Stimulated activated CD8-positive, alpha-beta memory T cell treated with anti-CD3 and anti-CD28 coated beads, Interleukin-12 subunit alpha, Interleukin-12 subunit beta, amount 100 ng/mL, for 24 hours (primary cell): ENCODE measurements at regions not wholly inside any gene's neighbourhood (a gene's known extent, or its start where the extent isn't known, plus 50 kb on each side); places are given as distances from the start of the nearest gene placed in this dataset.
"Not testable (repeated sequence)": the region's sequence is repeated elsewhere in the genome, so short reads cannot be mapped to it uniquely, and the experiment has no call there.

Source experiments
- DNase-seq: peaks from one replicate; pipeline ENCODE4 v3.0.0-alpha.2; 2020; ENCODE audit errors: extremely low read depth

DNA sequence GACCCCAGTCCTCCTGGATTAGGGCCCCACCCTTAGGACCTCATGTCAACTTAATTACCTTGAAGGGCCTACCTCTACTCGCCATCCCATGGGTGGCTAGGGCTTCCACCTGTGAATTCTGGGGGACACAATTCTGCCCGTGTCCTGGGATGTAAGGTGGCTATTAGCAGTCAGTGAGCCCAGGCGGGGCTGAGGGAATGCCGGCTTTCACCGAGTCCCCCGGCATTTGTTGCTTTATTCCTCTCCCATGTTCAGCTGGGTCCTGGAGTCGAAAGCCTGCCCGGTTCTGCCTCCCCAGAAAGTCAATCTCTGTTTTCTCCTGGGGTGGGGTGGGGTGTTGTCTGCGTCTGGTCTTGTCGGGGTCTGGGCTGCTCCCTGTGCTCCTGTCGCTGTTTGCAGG lies 125.6 kb downstream of the GLRX3 start:
- DNase-seq = no peak

- no peak for DNase-seq
Measured at GRCh38 chr10:130263289-130263688, 127.1 kb downstream of the GLRX3 start.

GRCh38 chr10:130265542-130265941 lies 129.4 kb downstream of the GLRX3 start:
- DNase-seq = no peak

- DNase-seq = no peak
Measured at GRCh38 chr10:130282492-130283218, 146.5 kb downstream of the GLRX3 start.

GRCh38 chr10:130283219-130283545 lies 147.0 kb downstream of the GLRX3 start:
- DNase-seq = no peak

DNA sequence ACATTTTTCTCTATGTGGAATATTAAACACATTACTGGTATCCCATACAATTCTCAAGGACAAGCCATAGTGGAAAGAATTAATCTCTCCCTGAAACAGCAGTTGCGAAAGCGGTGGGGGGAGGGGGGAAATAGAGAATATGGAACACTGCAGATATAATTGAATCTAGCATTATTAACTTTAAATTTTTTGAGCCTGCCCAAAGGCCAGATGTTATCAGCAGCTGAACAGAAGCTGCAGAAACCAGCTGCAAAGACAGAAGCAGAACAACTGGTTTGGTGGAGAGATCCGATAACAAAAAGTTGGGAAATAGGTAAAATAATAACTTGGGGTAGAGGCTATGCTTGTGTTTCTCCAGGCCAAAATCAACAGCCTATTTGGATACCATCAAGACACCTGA lies 159.6 kb downstream of the GLRX3 start:
- not testable (repeated sequence) for DNase-seq

- peak; percentile 38 for DNase-seq
Measured at GRCh38 chr10:130300608-130301020, 164.4 kb downstream of the GLRX3 start.

- DNase-seq = peak; percentile 37
Measured at GRCh38 chr10:130301021-130301892, 165.1 kb downstream of the GLRX3 start.

GRCh38 chr10:130326954-130327353 lies 190.8 kb downstream of the GLRX3 start:
- no peak for DNase-seq

GRCh38 chr10:130329792-130330191 lies 193.6 kb downstream of the GLRX3 start:
- DNase-seq = no peak

- no peak for DNase-seq
Measured at GRCh38 chr10:130333185-130333584, 197.0 kb downstream of the GLRX3 start.

DNA sequence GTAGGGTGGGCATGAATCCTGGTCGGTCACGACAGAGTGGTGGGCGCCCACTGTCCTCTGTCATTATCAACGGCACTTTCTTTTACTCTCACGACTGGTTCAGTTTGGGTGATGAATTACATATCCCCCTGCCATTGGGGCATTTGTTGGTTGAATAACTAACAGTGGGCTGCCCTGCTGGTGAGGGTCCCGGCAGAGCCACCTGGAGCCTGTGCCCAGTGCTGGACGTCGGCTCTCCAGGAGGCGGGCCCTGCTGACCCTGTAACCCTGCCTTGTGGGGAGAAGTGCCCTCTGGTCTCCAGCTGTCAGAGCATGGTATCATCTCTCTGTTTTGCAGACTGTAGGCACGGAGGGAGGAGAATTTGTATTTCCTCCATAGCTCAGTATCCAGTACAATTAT lies 199.1 kb downstream of the GLRX3 start:
- DNase-seq = no peak

- no peak for DNase-seq
Measured at GRCh38 chr10:130336617-130337304, 200.6 kb downstream of the GLRX3 start.

DNA sequence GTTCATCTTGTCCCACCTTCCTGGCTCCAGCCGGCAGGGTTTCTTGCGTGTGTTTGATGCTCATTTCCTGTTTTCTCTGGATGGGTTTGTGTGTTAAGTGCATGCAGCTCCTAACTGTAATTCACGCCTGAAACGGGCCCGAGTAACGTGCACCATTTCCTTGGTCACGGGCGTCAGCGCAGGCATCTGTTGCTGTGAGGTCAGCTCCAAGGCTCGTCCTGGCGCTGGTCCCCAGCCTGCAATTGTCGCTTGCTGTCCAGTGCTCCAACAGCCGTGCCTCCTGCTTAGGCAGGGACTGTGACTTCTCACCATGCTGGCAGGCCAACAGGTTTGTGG lies 201.1 kb downstream of the GLRX3 start:
- no peak for DNase-seq

DNA sequence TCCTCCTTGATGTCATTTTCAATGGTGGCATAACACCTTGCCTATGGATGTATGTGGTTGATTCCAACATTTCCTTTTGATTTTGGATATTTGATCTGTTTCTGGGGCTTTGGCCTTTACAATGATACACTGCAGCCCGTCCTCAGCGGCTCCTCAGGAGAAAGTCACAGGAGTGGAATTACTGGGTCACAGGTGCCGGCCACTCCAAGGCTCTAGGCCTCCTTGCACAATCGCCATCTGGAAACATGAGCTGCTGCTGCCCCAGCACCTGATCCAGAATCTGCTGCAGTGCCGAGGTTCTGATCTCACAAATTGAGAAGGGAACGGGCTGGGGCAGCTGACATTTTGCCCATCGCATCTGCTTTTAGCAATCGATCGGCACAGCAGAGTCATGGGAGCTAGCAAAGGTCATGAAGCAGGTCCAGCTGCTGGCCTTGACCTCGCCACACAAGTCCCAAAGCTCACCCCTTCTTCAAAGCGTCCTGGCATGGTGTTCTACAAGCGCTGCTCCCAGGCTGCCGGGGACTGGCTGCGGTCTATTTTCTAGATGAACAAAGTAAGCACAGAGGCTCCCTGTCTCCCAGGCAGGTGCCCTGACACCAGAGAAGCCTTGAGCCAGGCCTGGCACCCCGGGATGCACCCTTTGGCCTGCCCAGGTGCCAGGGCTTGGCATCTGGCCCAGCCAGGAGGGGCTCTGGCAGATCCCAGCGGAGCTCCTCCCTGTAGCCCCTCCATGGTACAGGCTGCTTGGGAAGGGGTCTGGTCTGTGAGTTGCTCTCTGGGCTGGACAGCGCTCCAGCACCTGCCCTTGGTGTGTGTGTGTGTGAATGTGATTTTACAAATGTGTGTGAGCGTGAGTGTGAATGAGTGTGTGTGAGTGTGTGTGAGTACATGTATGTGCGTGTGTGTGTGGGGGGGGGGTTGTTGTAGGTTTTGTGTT lies 201.8 kb downstream of the GLRX3 start:
- DNase-seq = no peak

DNA sequence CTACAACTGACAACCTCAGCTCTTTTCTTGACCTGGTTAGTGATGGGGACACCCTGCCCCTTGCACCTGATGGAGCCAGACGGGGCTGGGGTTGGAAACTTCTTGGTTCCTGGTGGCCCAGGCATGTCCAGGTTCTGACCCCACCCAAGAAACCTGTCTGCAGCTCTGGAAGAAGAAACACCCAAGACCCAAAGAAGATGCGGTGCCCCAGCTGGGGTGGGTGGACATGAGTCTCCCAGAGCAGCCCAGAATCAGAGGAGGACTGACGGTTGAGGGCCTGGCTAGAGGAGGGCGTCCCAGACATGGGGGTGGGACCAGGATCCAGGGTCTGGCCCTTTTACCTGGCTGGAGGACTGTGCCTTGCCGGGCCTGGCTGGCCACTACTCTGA lies 202.4 kb downstream of the GLRX3 start:
- no peak for DNase-seq

DNA sequence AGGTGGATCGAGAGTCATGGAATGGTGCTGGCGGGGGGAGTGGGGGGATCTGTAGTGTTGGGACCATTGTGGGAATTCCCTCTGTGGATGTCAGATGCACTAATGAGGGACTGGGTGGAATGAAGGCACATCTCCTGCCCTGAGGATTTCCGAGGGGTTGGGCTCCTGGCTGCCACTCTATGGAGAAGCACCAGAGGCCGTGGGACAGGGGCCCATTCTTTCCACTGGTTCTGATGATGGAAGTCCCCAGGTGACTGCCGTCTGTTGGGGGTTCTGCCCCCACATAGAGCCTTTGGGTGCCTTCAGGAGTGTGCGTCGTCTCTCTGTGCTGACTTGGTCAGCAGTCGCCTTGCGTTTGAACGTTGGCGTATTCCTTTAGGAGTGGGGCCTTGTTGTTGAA lies 202.9 kb downstream of the GLRX3 start:
- DNase-seq = no peak

- DNase-seq = no peak
Measured at GRCh38 chr10:130339911-130340310, 203.7 kb downstream of the GLRX3 start.

DNA sequence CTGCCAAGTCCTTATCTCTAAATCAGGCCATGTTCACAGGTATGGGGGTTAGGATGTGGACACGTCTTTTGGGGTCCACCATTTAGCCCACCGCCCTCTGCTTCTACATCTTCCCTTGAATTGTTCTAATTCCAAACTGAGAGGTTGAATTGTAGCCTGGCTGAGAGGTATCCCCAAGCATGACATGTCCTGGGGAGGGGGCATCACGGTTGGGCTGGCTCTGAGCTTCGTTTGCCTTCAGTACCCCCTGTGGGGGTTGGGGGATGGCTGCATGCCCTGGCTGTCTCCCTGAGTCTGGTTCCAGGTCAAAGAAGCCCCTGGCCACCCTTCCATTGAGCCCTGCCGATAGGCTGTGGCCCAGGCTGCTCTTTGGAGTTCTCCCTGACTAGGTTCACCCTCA lies 204.6 kb downstream of the GLRX3 start:
- DNase-seq = no peak

DNA sequence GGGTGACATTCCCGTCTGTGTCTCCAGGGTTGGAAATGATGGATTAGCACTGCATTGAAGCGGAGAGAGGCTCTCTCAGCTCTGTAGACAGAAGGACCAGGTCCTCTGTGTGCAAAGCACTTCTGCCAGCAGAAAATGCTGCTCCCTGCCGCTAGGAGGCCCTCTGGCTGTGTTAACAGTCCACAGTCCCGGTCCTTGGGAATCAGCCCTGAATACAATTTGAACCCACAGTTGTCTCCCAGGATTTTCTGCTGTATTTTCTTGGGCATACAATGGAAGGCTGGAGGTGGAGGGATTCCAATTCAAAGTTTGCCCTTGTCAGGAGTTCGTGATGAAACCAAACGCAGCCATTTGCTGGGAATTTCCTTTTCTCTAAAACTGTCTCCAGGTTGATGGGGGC lies 205.2 kb downstream of the GLRX3 start:
- DNase-seq = no peak

DNA sequence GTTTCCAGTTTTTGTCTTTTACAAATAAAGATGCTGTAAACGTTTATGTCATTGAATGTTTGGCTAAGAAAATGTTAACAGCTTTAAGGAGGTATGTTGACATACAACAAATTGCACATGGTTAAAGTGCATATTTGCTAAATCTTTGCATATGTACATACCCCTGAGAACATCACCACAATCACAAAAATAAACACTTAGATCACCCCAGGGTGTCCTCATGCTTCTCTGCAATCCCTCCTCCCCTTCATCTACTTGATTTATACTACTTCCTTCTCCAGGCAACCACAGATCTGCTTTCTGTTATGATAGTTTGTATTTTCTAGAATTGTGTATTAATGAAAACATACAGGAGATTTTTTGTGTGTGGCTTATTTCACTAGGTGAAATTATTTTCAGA lies 209.5 kb downstream of the GLRX3 start:
- DNase-seq = no peak

DNA sequence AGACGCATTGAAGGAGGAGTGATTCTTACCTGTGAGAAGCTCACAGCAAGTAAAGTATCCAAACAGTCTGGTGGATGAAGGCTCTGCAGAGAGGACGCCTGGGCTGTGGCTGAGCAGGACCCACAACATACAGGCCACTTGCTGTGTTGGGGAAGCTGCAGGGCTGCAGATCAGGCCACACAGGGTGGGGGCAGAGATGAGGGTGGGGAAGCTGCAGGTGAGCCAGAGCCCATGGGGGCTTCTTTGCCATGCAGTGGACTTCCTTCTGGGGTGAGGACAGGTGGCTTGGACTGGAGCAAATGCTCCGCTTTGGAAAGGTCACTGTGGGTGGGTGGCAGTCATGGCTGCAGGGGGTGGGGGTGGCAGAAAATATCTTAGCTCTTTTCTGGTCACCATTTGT lies 214.8 kb downstream of the GLRX3 start:
- DNase-seq = no peak
